Type B pancreatic cell (in vitro differentiated cells): ENCODE measurements at regions not wholly inside any gene's neighbourhood (a gene's known extent, or its start where the extent isn't known, plus 50 kb on each side); places are given as distances from the start of the nearest gene placed in this dataset.
A peak's percentile ranks its signal among the peaks of the same experiment; 100 is the strongest.
"Not testable (repeated sequence)": the region's sequence is repeated elsewhere in the genome, so short reads cannot be mapped to it uniquely, and the experiment has no call there.

ENCODE experiments used
- DNase-seq: peaks from one replicate; pipeline ENCODE4 v3.0.0; 2021; ENCODE audit warnings: mixed read lengths; ENCODE audit not compliant: unreplicated experiment; ENCODE audit errors: extremely low spot score
- H3K27ac Mint-ChIP-seq: 2 replicates; pipeline ENCODE4 v1.8.0; 2021; ENCODE audit warnings: mild to moderate bottlenecking, mixed read lengths
- H3K27me3 Mint-ChIP-seq: 2 replicates; pipeline ENCODE4 v1.8.0; 2021; ENCODE audit warnings: mixed read lengths
- H3K36me3 Mint-ChIP-seq: 2 replicates; pipeline ENCODE4 v1.8.0; 2021; ENCODE audit warnings: mixed read lengths
- H3K4me1 Mint-ChIP-seq: one replicate; pipeline ENCODE4 v1.8.0; 2021; ENCODE audit warnings: mixed read lengths; ENCODE audit not compliant: unreplicated experiment
- H3K4me3 Mint-ChIP-seq: 2 replicates; pipeline ENCODE4 v1.8.0; 2021; ENCODE audit warnings: mild to moderate bottlenecking, mixed read lengths
- H3K9me3 Mint-ChIP-seq: 2 replicates; pipeline ENCODE4 v1.8.0; 2021; ENCODE audit warnings: mixed read lengths
- CTCF ChIP-seq: fragments of 200-600 bp; sonication (generic); conservative IDR thresholded peaks from 2 replicates; pipeline ENCODE4 v1.5.0; 2021; ENCODE audit warnings: antibody characterized with exemption, mild to moderate bottlenecking

- H3K4me1 Mint-ChIP-seq = peaks cover 45% of the 10 kb centered on the region
- H3K36me3 Mint-ChIP-seq = no peaks in the 10 kb centered on the region
- no peaks in the 10 kb centered on the region for H3K27me3 Mint-ChIP-seq
- peak overlapping the region; percentile 79 for H3K27ac Mint-ChIP-seq
- DNase-seq = no peak
- H3K4me3 Mint-ChIP-seq = peak overlapping the region; percentile 76
- H3K9me3 Mint-ChIP-seq = peaks cover 10% of the 10 kb centered on the region
- no peak for TF ChIP-seq CTCF
Observed at GRCh38 chr15:35697549-35698299, 151.8 kb upstream of the DPH6 start.

DNA sequence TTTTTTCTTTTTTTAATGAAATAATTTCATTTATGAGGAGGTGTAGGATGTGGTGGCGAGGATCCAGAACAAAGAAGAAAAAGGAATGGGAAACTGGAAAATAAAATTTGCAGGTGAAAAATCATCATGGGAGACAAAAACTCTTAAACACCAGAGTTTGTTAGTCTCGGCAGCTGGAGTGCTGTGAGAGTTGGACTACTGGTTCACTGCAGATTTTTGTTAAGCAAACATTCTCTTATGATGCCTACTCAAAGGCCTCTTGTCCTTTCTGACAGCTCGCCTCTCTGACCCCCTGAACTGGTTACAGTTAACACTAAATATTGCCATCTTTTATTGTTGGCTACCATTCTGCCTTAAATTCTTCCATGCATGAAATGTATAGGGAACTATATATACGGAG, 152.4 kb upstream of the DPH6 start:
- peaks cover 44% of the 10 kb centered on the region for H3K4me1 Mint-ChIP-seq
- H3K27me3 Mint-ChIP-seq = no peaks in the 10 kb centered on the region
- H3K9me3 Mint-ChIP-seq = peaks cover 10% of the 10 kb centered on the region
- no peak for TF ChIP-seq CTCF
- H3K36me3 Mint-ChIP-seq = no peaks in the 10 kb centered on the region
- peak overlapping the region; percentile 79 for H3K27ac Mint-ChIP-seq
- DNase-seq = no peak
- H3K4me3 Mint-ChIP-seq = no peak overlapping the region

DNA sequence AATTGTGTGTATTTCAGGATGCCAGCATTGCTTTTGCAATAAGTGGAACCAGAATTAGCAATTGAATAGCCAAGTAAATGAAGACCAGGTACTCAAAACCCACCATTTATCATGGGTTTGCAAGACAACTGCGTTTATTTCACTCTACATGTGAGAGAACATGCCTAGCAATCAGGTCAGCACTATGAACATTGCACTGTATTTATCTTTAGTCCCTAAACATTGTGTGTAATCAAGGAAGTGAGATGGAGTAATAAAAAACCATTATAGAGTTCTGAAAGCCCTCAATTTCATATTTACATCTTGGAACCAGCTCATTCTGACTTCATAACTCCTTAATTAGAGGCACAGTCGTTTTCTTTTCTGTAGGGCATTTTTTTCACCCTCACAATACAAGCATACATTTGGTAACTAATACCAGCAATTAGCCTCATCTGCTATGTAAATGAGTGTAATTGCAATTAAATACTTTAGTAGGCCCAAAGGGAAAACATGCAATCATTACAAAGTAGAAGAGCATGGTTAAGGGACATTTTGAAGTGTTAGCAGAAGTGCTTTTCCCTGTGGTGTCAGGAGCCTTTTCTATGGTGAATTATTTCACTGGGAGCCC, 153.1 kb upstream of the DPH6 start:
- Mint-ChIP-seq H3K27me3 (no peaks in the 10 kb centered on the region), H3K27ac (peak overlapping the region; percentile 79), H3K9me3 (peaks cover 10% of the 10 kb centered on the region), H3K36me3 (no peaks in the 10 kb centered on the region), H3K4me1 (peaks cover 39% of the 10 kb centered on the region), H3K4me3 (no peak overlapping the region)
- DNase-seq = no peak
- no peak for TF ChIP-seq CTCF

DNA sequence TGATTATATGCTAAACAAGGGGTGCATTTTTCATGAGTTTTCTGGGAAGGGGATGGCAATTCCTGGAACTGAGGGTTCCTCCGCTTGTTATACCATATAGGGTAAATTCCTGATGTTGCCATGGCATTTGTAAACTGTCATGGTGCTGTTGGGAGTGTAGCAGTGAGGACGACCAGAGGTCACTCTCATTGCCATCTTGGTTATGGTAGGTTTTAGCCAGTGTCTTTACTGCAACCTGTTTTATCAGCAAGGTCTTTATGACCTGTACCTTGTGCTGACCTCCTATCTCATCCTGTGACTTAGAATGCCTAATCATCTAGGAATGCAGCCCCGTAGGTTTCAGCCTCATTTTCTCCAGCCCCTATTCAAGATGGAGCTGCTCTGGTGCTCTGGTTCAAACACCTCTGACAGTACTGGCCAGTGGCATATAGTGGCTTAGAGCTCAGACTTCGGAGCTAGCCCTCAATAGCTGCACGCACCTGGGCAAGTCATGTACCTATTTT, 154.2 kb upstream of the DPH6 start:
- H3K4me3 Mint-ChIP-seq, H3K36me3 Mint-ChIP-seq, H3K27ac Mint-ChIP-seq, DNase-seq, H3K27me3 Mint-ChIP-seq: not testable (repeated sequence)
- Mint-ChIP-seq H3K9me3 (peaks cover 10% of the 10 kb centered on the region), H3K4me1 (peaks cover 44% of the 10 kb centered on the region)

- no peak for DNase-seq
- Mint-ChIP-seq H3K27ac (no peak overlapping the region), H3K4me3 (no peak overlapping the region), H3K27me3 (no peaks in the 10 kb centered on the region), H3K36me3 (no peaks in the 10 kb centered on the region), H3K9me3 (peaks cover 10% of the 10 kb centered on the region), H3K4me1 (peaks cover 58% of the 10 kb centered on the region)
- no peak for TF ChIP-seq CTCF
Observed at GRCh38 chr15:35701402-35702046, 155.6 kb upstream of the DPH6 start.
